ENCODE measurements at regions not wholly inside any gene's neighbourhood (a gene's known extent, or its start where the extent isn't known, plus 50 kb on each side); places are given as distances from the start of the nearest gene placed in this dataset.
A peak's percentile ranks its signal among the peaks of the same experiment; 100 is the strongest.

DNA sequence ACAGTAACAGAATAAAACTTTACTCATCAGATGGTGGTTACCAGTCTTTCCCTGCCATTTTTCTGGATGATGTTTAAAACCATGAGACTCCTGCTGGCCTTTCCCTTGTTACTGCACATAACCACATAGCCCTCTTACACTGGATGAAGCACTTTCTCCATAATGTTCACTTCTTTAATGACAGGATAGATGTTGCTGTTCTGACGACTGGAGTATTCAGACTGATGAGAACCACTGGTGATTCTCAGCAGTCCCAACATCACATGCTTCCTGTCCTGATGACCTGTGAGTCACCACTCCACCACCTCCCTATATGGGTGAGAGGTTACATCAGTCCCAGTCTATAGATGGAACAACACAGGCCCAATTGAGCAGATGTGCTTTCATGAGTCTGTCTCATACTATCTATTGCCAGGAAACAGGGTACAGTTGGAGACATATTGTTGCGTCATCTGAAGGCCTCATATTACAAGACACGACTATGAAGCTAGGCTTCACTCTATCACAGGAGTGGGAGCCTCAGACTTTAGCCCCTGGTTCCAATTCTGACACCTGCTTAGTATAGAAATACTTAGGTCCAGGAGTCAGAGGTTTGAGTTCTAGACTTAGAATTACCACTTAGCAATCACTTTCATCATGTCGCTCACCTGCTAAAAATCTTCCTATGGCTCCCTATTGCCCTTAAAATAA lies 145.7 kb upstream of the KLF7 start (continued):
- no peak for TF ChIP-seq SIX5 (IDR thresholded peaks at IDR 0.05; ENCODE audit: borderline replicate concordance in 1 of 2, insufficient read depth in 1 of 2, low read depth in 1 of 2, low read length in 2 of 2)
- TF ChIP-seq, protein P1, sequence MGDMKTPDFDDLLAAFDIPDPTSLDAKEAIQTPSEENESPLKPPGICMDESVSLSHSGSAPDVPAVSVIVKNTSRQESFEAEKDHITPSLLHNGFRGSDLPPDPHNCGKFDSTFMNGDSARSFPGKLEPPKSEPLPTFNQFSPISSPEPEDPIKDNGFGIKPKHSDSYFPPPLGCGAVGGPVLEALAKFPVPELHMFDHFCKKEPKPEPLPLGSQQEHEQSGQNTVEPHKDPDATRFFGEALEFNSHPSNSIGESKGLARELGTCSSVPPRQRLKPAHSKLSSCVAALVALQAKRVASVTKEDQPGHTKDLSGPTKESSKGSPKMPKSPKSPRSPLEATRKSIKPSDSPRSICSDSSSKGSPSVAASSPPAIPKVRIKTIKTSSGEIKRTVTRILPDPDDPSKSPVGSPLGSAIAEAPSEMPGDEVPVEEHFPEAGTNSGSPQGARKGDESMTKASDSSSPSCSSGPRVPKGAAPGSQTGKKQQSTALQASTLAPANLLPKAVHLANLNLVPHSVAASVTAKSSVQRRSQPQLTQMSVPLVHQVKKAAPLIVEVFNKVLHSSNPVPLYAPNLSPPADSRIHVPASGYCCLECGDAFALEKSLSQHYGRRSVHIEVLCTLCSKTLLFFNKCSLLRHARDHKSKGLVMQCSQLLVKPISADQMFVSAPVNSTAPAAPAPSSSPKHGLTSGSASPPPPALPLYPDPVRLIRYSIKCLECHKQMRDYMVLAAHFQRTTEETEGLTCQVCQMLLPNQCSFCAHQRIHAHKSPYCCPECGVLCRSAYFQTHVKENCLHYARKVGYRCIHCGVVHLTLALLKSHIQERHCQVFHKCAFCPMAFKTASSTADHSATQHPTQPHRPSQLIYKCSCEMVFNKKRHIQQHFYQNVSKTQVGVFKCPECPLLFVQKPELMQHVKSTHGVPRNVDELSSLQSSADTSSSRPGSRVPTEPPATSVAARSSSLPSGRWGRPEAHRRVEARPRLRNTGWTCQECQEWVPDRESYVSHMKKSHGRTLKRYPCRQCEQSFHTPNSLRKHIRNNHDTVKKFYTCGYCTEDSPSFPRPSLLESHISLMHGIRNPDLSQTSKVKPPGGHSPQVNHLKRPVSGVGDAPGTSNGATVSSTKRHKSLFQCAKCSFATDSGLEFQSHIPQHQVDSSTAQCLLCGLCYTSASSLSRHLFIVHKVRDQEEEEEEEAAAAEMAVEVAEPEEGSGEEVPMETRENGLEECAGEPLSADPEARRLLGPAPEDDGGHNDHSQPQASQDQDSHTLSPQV (IDR thresholded peaks at IDR 0.05) = peak; percentile 64; the same call in 1 of the 2 replicates
- peak; percentile 97 for TF ChIP-seq ZNF589 (CRISPR knock-in tag; IDR thresholded peaks at IDR 0.05; ENCODE audit: low read depth)
- no peak for TF ChIP-seq HEY1 (CRISPR knock-in tag; IDR thresholded peaks at IDR 0.05; ENCODE audit: borderline replicate concordance)
- peak; percentile 68 for TF ChIP-seq L3MBTL2 (IDR thresholded peaks at IDR 0.05)
- TF ChIP-seq ZNF717 (CRISPR knock-in tag; IDR thresholded peaks at IDR 0.05) = no peak
- TF ChIP-seq, protein P2, sequence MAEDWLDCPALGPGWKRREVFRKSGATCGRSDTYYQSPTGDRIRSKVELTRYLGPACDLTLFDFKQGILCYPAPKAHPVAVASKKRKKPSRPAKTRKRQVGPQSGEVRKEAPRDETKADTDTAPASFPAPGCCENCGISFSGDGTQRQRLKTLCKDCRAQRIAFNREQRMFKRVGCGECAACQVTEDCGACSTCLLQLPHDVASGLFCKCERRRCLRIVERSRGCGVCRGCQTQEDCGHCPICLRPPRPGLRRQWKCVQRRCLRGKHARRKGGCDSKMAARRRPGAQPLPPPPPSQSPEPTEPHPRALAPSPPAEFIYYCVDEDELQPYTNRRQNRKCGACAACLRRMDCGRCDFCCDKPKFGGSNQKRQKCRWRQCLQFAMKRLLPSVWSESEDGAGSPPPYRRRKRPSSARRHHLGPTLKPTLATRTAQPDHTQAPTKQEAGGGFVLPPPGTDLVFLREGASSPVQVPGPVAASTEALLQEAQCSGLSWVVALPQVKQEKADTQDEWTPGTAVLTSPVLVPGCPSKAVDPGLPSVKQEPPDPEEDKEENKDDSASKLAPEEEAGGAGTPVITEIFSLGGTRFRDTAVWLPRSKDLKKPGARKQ (CRISPR knock-in tag; IDR thresholded peaks at IDR 0.05) = no peak
- TF ChIP-seq, protein P3, sequence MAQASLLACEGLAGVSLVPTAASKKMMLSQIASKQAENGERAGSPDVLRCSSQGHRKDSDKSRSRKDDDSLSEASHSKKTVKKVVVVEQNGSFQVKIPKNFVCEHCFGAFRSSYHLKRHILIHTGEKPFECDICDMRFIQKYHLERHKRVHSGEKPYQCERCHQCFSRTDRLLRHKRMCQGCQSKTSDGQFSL (CRISPR knock-in tag; IDR thresholded peaks at IDR 0.05) = no peak
- TF ChIP-seq, protein P3 (tag; IDR thresholded peaks at IDR 0.05) = no peak
- no peak for TF ChIP-seq ZSCAN29 (IDR thresholded peaks at IDR 0.05)
- no peak for TF ChIP-seq ZNF217 (CRISPR knock-in tag; IDR thresholded peaks at IDR 0.05)
- no peak for TF ChIP-seq YY1 (IDR thresholded peaks at IDR 0.05; ENCODE audit: borderline replicate concordance in 1 of 3, control insufficient read depth in 1 of 3, extremely low read depth in 1 of 3, insufficient read depth in 3 of 3, insufficient read length in 1 of 3, insufficient replicate concordance in 2 of 3, low read depth in 1 of 3, low read length in 2 of 3)
- no peak for TF ChIP-seq ZNF695 (CRISPR knock-in tag; IDR thresholded peaks at IDR 0.05)
- TF ChIP-seq BCOR (IDR thresholded peaks at IDR 0.05) = no peak
- peak; percentile 87 for TF ChIP-seq CEBPB (tag; IDR thresholded peaks at IDR 0.05)

Data from K562 (cell line).